MCF 10A (cell line): ENCODE measurements at regions not wholly inside any gene's neighbourhood (a gene's known extent, or its start where the extent isn't known, plus 50 kb on each side); places are given as distances from the start of the nearest gene placed in this dataset.

Source experiments
- BruUV-seq: library from RNA; stranded (reverse); fragments of 400-500 nt; replicated peaks from 2 replicates; lab custom pipeline; 2021; lab: Mats Ljungman, UMichigan
- CTCF ChIA-PET: fragments of 300-600 bp; sonication (Branson Sonifier 250); formaldehyde crosslinking; extraction: SDS; loops from one replicate; lab custom pipeline; 2021; ENCODE audit warnings: antibody characterized with exemption, inconsistent platforms; lab: Yijun Ruan, JAX
- POLR2A ChIA-PET: fragments of 300-600, 350-650 bp; sonication (Branson Sonifier 250); formaldehyde crosslinking; extraction: SDS; loops from one replicate; lab custom pipeline; 2020; ENCODE audit warnings: antibody characterized with exemption, inconsistent platforms; lab: Yijun Ruan, JAX
- DNase-seq: peaks from one replicate; pipeline ENCODE4 v3.0.0-alpha.2; 2018; ENCODE audit not compliant: unreplicated experiment
- H3K27ac Mint-ChIP-seq: one replicate; pipeline ENCODE4 v1.8.0; 2022; ENCODE audit warnings: mild to moderate bottlenecking, low read depth, mixed read lengths; ENCODE audit not compliant: unreplicated experiment
- H3K27me3 Mint-ChIP-seq: one replicate; pipeline ENCODE4 v1.8.0; 2022; ENCODE audit warnings: mixed read lengths; ENCODE audit not compliant: insufficient read depth, unreplicated experiment
- H3K36me3 Mint-ChIP-seq: one replicate; pipeline ENCODE4 v1.8.0; 2022; ENCODE audit warnings: mild to moderate bottlenecking, moderate library complexity, mixed read lengths; ENCODE audit not compliant: insufficient read depth, unreplicated experiment
- H3K4me1 Mint-ChIP-seq: one replicate; pipeline ENCODE4 v1.8.0; 2022; ENCODE audit warnings: mixed read lengths; ENCODE audit not compliant: insufficient read depth, unreplicated experiment
- H3K4me3 Mint-ChIP-seq: one replicate; pipeline ENCODE4 v1.8.0; 2022; ENCODE audit warnings: mild to moderate bottlenecking, moderate library complexity, mixed read lengths; ENCODE audit not compliant: unreplicated experiment
- H3K9me3 Mint-ChIP-seq: one replicate; pipeline ENCODE4 v1.8.0; 2022; ENCODE audit warnings: mixed read lengths; ENCODE audit not compliant: unreplicated experiment
- CTCF ChIP-seq: fragments of 200-600 bp; IDR thresholded peaks from one replicate; pipeline ENCODE4 v1.8.0; 2022; ENCODE audit warnings: antibody characterized with exemption, mild to moderate bottlenecking; ENCODE audit not compliant: unreplicated experiment
- intact Hi-C: fragments of 100-400 bp; cut with micrococcal nuclease; formaldehyde crosslinking; loops from 2 replicates; pipeline ENCODE4 v1.14.1; 2022

- no peak for TF ChIP-seq CTCF
- intact Hi-C loops = loop anchor here (2.0 kb wide), 1 partner anchor 168 kb away; the partner anchor contains the start of gene PIK3R1
- peak overlapping the region; percentile 92 for H3K27ac Mint-ChIP-seq
- ChIA-PET POLR2A (interaction anchor here (0.6 to 2.3 kb wide), 16 partner anchors 13 to 800 kb away, joined by 3 to 18 read pairs (median 4); partner anchors contain the start of gene PIK3R1), CTCF (no interaction called here)
- H3K9me3 Mint-ChIP-seq = peaks cover 23% of the 10 kb centered on the region
- H3K27me3 Mint-ChIP-seq = no peaks in the 10 kb centered on the region
- H3K4me3 Mint-ChIP-seq = peak overlapping the region; percentile 11
- DNase-seq = no peak
- peaks cover 23% of the 10 kb centered on the region for H3K4me1 Mint-ChIP-seq
- H3K36me3 Mint-ChIP-seq = peaks cover 5% of the 10 kb centered on the region
- BruUV-seq = no TSS peak
Observed at GRCh38 chr5:68047035-68047434, 168.5 kb upstream of the PIK3R1 start.

- H3K4me1 Mint-ChIP-seq = peaks cover 23% of the 10 kb centered on the region
- peak overlapping the region; percentile 92 for H3K27ac Mint-ChIP-seq
- DNase-seq = peak; percentile 98
- H3K36me3 Mint-ChIP-seq = peaks cover 5% of the 10 kb centered on the region
- BruUV-seq = no TSS peak
- H3K9me3 Mint-ChIP-seq = peaks cover 17% of the 10 kb centered on the region
- POLR2A ChIA-PET = interaction anchor here (0.6 to 2.3 kb wide), 22 partner anchors 13 to 799 kb away, joined by 3 to 18 read pairs (median 4); partner anchors contain the start of gene PIK3R1
- H3K27me3 Mint-ChIP-seq = no peaks in the 10 kb centered on the region
- H3K4me3 Mint-ChIP-seq = peak overlapping the region; percentile 11
- CTCF ChIA-PET = interaction anchor here (1.2 kb wide), 1 partner anchor 27 kb away, joined by 3 read pairs; no protein-coding TSS in a partner anchor
- intact Hi-C loops = loop anchor here (2.0 kb wide), 1 partner anchor 168 kb away; the partner anchor contains the start of gene PIK3R1
- TF ChIP-seq CTCF = no peak
Observed at GRCh38 chr5:68046445-68046844, 169.1 kb upstream of the PIK3R1 start.

- Mint-ChIP-seq H3K36me3 (peaks cover under 1% of the 10 kb centered on the region), H3K4me1 (peaks cover 12% of the 10 kb centered on the region), H3K4me3 (no peak overlapping the region), H3K27ac (no peak overlapping the region), H3K9me3 (peaks cover under 1% of the 10 kb centered on the region), H3K27me3 (no peaks in the 10 kb centered on the region)
- POLR2A ChIA-PET = no interaction called here
- intact Hi-C loops = no loop called here
- DNase-seq = no peak
- BruUV-seq = no TSS peak
- no peak for TF ChIP-seq CTCF
- CTCF ChIA-PET = no interaction called here
Observed at GRCh38 chr5:68041293-68041692, 174.3 kb upstream of the PIK3R1 start.

GRCh38 chr5:68037546-68037945 lies 178.0 kb upstream of the PIK3R1 start:
- Mint-ChIP-seq H3K36me3 (no peaks in the 10 kb centered on the region), H3K4me1 (peaks cover 17% of the 10 kb centered on the region)
- BruUV-seq = no TSS peak

More at GRCh38 chr5:68037546-68037945, 178.0 kb upstream of the PIK3R1 start:
- H3K4me3 Mint-ChIP-seq = no peak overlapping the region
- no peaks in the 10 kb centered on the region for H3K9me3 Mint-ChIP-seq
- CTCF ChIA-PET = interaction anchor here (0.7 kb wide), 1 partner anchor 769 kb away, joined by 3 read pairs; no protein-coding TSS in a partner anchor
- no peak for TF ChIP-seq CTCF
- no peak for DNase-seq
- H3K27me3 Mint-ChIP-seq = no peaks in the 10 kb centered on the region
- intact Hi-C loops = no loop called here
- POLR2A ChIA-PET = interaction anchor here (0.7 to 1.4 kb wide), 3 partner anchors 111 to 1259 kb away, joined by 3 to 4 read pairs (median 4); no protein-coding TSS in a partner anchor
- no peak overlapping the region for H3K27ac Mint-ChIP-seq
